Breast epithelium (tissue), 3 donors: ENCODE measurements at regions not wholly inside any gene's neighbourhood (a gene's known extent, or its start where the extent isn't known, plus 50 kb on each side); places are given as distances from the start of the nearest gene placed in this dataset.

Experiments
- POLR2A ChIP-seq: fragments of 450-650 bp; IDR thresholded peaks from one replicate; pipeline ENCODE4 v1.6.1; 2016; ENCODE audit warnings: antibody characterized with exemption, mild to moderate bottlenecking, moderate library complexity
- POLR2AphosphoS5 ChIP-seq, 3 donors: sonication (generic); formaldehyde crosslinking; IDR thresholded peaks; one replicate each; pipeline ENCODE4 v1.6.1; 2017; ENCODE audit warnings: antibody characterized with exemption in 3 of 3
- TF ChIP-seq, protein P1 (sequence below), 3 donors: fragments of 450-650 bp; IDR thresholded peaks; one replicate each; pipeline ENCODE4 v1.5.1; 2016 to 2017; ENCODE audit warnings: antibody characterized with exemption in 3 of 3, mild to moderate bottlenecking in 3 of 3, moderate library complexity in 3 of 3

DNA sequence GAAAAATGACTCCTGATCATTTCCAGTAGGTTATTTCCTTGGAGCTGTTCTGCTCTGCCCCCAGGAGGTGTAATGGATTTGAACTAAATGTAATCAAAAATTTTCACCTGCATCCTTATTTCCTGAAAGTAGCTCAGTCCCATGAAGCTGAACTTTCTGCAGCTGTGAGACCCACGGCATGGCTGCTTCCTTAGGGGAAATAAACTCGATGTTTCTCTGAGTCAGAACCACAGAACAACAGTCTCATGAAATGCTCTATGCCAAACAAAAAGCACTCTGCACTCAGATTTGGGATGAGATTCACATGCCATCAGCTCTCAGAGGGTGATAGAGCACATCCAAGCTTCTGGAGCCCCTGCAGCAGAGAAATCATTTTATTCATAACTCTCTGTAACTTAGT lies 224.1 kb upstream of the PLEKHG7 start:
- TF ChIP-seq POLR2A: no peak
- TF ChIP-seq, protein P1, sequence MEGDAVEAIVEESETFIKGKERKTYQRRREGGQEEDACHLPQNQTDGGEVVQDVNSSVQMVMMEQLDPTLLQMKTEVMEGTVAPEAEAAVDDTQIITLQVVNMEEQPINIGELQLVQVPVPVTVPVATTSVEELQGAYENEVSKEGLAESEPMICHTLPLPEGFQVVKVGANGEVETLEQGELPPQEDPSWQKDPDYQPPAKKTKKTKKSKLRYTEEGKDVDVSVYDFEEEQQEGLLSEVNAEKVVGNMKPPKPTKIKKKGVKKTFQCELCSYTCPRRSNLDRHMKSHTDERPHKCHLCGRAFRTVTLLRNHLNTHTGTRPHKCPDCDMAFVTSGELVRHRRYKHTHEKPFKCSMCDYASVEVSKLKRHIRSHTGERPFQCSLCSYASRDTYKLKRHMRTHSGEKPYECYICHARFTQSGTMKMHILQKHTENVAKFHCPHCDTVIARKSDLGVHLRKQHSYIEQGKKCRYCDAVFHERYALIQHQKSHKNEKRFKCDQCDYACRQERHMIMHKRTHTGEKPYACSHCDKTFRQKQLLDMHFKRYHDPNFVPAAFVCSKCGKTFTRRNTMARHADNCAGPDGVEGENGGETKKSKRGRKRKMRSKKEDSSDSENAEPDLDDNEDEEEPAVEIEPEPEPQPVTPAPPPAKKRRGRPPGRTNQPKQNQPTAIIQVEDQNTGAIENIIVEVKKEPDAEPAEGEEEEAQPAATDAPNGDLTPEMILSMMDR (IDR thresholded peaks at IDR 0.05): no peak
- no peak for TF ChIP-seq POLR2AphosphoS5 (IDR thresholded peaks at IDR 0.05)
